ENCODE measurements at regions not wholly inside any gene's neighbourhood (a gene's known extent, or its start where the extent isn't known, plus 50 kb on each side); places are given as distances from the start of the nearest gene placed in this dataset.

DNA sequence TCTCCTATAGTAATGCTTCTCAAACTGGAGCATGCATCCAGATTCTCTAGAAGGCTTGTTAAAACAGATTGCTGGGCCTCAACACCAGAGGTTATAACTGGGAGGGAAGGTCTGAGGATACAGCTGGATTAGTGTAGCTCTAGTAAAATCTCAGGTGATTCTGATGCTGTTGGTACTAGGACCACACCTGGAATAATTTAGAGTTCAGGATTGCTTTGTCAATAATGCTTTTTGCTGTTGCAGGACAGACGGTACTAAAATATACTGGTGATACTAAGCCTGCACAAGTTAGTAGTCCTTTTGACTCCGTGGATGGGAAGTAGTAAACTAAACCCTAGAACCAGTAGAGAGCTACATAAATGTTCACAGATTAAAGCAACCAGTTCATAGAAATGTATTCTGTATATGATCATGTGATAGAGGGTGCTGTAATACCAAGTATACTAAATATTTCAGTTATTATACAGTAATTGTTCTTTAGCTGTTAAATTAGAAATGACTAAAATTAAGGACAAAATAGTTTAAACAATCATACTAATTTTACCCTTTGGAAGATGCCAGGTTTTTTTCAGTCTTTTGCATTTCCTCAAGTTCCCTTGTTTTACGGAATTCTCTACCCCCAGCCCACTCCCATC is 258.2 kb upstream of the STARD13 start:
- TF ChIP-seq, protein P1, sequence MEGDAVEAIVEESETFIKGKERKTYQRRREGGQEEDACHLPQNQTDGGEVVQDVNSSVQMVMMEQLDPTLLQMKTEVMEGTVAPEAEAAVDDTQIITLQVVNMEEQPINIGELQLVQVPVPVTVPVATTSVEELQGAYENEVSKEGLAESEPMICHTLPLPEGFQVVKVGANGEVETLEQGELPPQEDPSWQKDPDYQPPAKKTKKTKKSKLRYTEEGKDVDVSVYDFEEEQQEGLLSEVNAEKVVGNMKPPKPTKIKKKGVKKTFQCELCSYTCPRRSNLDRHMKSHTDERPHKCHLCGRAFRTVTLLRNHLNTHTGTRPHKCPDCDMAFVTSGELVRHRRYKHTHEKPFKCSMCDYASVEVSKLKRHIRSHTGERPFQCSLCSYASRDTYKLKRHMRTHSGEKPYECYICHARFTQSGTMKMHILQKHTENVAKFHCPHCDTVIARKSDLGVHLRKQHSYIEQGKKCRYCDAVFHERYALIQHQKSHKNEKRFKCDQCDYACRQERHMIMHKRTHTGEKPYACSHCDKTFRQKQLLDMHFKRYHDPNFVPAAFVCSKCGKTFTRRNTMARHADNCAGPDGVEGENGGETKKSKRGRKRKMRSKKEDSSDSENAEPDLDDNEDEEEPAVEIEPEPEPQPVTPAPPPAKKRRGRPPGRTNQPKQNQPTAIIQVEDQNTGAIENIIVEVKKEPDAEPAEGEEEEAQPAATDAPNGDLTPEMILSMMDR (IDR thresholded peaks at IDR 0.05) = no peak

- TF ChIP-seq, protein P1 (IDR thresholded peaks at IDR 0.05) = no peak
These were observed 258.8 kb upstream of the STARD13 start for GRCh38 chr13:33544308-33544707.

DNA sequence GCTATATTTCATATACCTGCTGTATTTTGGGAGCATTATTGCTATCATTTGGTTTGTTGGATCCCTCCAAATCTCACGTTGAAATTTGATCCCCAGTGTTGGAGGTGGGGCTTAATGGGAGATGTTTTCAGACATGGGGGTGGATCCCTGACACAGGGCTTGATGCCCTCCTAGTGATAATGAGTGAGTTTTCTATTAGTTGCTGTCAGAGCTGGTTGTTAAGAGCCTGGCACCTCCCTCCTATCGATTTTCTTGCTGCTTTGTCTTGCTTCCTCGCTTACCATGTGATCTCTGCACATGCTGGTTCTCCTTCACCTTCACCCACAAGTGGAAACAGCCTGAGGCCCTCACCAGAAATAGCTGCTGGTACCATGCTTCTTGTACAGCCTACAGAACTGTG is 259.9 kb upstream of the STARD13 start:
- TF ChIP-seq, protein P1 (IDR thresholded peaks at IDR 0.05) = no peak

- TF ChIP-seq, protein P1 (IDR thresholded peaks at IDR 0.05) = no peak
These were observed 261.5 kb upstream of the STARD13 start for GRCh38 chr13:33547035-33547434.

DNA sequence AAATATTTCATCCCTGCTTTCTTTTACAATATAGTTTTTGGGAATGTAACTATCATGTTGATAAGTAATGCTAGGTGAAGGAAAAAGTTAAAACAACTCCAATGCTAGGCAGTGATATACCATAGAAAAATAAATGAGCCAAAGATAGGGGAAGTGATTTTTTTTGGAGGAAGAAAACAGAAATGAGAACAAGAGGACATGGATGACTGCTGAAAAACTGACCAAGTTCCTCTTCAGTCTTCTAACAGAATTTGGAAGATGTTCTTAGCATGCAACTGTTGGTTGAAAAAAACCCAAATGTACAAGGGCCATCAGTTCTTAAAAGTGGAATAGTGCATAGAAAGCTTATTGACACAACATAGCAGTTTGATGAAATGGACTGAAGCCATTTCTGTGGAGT is 262.5 kb upstream of the STARD13 start:
- TF ChIP-seq, protein P1 (IDR thresholded peaks at IDR 0.05) = no peak

DNA sequence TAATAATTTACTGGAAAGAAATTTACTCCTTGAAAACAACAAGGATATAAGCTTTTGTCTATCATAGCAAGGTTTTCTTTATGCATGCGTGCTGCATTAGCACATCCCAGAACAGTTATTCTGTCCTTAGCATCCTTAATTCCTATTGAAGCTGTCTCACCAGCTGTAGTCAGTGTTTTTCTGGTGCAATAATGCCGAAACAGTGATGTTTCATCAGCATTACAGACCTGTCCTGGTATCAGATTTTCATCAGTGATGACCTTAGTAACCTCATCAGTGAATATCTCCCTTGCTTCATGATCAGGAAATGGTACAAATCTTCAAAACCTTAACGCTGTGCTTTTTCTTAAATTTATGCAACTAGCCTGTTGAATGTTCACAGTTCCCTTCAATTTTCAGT is 264.7 kb upstream of the STARD13 start:
- TF ChIP-seq, protein P1 (IDR thresholded peaks at IDR 0.05) = no peak

- TF ChIP-seq, protein P1 (IDR thresholded peaks at IDR 0.05) = no peak
These were observed 265.3 kb upstream of the STARD13 start for GRCh38 chr13:33550885-33551284.
